ENCODE measurements at regions not wholly inside any gene's neighbourhood (a gene's known extent, or its start where the extent isn't known, plus 50 kb on each side); places are given as distances from the start of the nearest gene placed in this dataset.

DNA sequence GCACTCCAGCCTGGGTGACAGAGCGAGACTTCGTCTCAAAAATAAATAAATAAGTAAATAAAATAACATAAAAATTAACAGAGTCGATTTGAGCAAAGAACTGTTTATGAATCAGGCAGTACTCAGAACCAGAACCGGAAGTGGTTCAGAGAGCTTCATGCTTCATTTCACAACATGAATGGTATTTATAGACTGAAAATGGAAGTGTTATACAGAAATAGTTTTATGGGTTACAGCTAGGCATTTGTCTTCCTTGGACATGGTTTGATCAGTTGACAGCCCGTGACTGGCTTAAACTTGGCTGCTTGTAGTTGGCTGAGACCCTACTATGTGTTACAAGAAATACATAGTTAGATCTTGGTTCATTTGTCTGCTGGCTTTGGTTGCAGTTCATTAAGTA lies 216.0 kb upstream of the MCTP2 start:
- TF ChIP-seq SIN3A (IDR thresholded peaks at IDR 0.05; ENCODE audit: borderline replicate concordance, insufficient read depth, low read length) (no peak), POLR2AphosphoS5 (IDR thresholded peaks at IDR 0.05; ENCODE audit: low read depth, low read length) (no peak), TAF1 (IDR thresholded peaks at IDR 0.05; ENCODE audit: borderline replicate concordance, insufficient read depth, low read length) (no peak)

Data from PFSK-1 (cell line).